B cell (primary cell): ENCODE measurements at regions not wholly inside any gene's neighbourhood (a gene's known extent, or its start where the extent isn't known, plus 50 kb on each side); places are given as distances from the start of the nearest gene placed in this dataset.

Experiments
- EZH2 ChIP-seq: IDR thresholded peaks from 2 replicates; pipeline ENCODE4 v1.6.1; 2012; ENCODE audit warnings: borderline replicate concordance, low read depth, mild to moderate bottlenecking, moderate library complexity, low read length; ENCODE audit not compliant: insufficient read depth, poor library complexity, severe bottlenecking
- TF ChIP-seq, protein P1 (sequence below): fragments of 200-600 bp; IDR thresholded peaks from one replicate; pipeline ENCODE4 v1.8.0; 2022; ENCODE audit warnings: antibody characterized with exemption, mild to moderate bottlenecking

DNA sequence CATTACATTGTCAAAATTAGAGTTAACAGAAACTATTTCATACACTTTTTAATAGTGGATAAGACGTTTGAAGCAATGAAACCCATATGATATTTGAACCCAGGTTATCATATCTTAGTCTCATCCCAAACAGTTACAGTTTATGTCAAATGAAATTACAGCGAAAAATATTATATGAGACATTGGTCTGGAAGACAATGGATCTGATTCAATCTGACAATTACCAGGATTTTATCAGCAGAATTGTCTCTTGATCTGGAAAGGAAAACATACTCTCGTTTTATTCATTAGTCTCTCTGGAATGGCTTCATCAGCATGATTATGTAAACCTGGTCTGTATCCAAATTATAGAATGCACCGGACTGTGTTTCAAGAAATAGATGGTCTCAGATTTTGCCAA, 818.6 kb downstream of the NCAM2 start:
- TF ChIP-seq, protein P1, sequence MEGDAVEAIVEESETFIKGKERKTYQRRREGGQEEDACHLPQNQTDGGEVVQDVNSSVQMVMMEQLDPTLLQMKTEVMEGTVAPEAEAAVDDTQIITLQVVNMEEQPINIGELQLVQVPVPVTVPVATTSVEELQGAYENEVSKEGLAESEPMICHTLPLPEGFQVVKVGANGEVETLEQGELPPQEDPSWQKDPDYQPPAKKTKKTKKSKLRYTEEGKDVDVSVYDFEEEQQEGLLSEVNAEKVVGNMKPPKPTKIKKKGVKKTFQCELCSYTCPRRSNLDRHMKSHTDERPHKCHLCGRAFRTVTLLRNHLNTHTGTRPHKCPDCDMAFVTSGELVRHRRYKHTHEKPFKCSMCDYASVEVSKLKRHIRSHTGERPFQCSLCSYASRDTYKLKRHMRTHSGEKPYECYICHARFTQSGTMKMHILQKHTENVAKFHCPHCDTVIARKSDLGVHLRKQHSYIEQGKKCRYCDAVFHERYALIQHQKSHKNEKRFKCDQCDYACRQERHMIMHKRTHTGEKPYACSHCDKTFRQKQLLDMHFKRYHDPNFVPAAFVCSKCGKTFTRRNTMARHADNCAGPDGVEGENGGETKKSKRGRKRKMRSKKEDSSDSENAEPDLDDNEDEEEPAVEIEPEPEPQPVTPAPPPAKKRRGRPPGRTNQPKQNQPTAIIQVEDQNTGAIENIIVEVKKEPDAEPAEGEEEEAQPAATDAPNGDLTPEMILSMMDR, result no peak
- no peak for TF ChIP-seq EZH2
